ENCODE measurements at regions not wholly inside any gene's neighbourhood (a gene's known extent, or its start where the extent isn't known, plus 50 kb on each side); places are given as distances from the start of the nearest gene placed in this dataset.

GRCh38 chr9:12232836-12233235, 460.3 kb upstream of the TYRP1 start:
- TF ChIP-seq CTCF (IDR thresholded peaks at IDR 0.05) = no peak
- TF ChIP-seq POLR2AphosphoS5 (IDR thresholded peaks at IDR 0.05; ENCODE audit: insufficient read depth in 1 of 2, low read depth in 1 of 2) = no peak
- TF ChIP-seq POLR2A (IDR thresholded peaks at IDR 0.05) = no peak

All from vagina (tissue), 2 donors.